ENCODE measurements at regions not wholly inside any gene's neighbourhood (a gene's known extent, or its start where the extent isn't known, plus 50 kb on each side); places are given as distances from the start of the nearest gene placed in this dataset.
"Not testable (repeated sequence)": the region's sequence is repeated elsewhere in the genome, so short reads cannot be mapped to it uniquely, and the experiment has no call there.

GRCh38 chr15:96180087-96180748 is 150.3 kb upstream of the NR2F2 start:
- no peak for DNase-seq

- DNase-seq: no peak
These were observed 149.3 kb upstream of the NR2F2 start for GRCh38 chr15:96181217-96181616.

- no peak for DNase-seq
These were observed 148.6 kb upstream of the NR2F2 start for GRCh38 chr15:96181873-96182301.

GRCh38 chr15:96182736-96183513 is 147.6 kb upstream of the NR2F2 start:
- no peak for DNase-seq

GRCh38 chr15:96183514-96183850 is 147.0 kb upstream of the NR2F2 start:
- DNase-seq: no peak

- DNase-seq: no peak
These were observed 146.6 kb upstream of the NR2F2 start for GRCh38 chr15:96183867-96184266.

- no peak for DNase-seq
These were observed 146.2 kb upstream of the NR2F2 start for GRCh38 chr15:96184297-96184696.

GRCh38 chr15:96186105-96186504 is 144.4 kb upstream of the NR2F2 start:
- DNase-seq: no peak

- DNase-seq: no peak
These were observed 142.9 kb upstream of the NR2F2 start for GRCh38 chr15:96187341-96188305.

- no peak for DNase-seq
These were observed 132.8 kb upstream of the NR2F2 start for GRCh38 chr15:96197721-96198120.

- peak; percentile 40 for DNase-seq
These were observed 131.4 kb upstream of the NR2F2 start for GRCh38 chr15:96199111-96199510.

- DNase-seq: no peak
These were observed 130.0 kb upstream of the NR2F2 start for GRCh38 chr15:96200357-96200967.

- DNase-seq: no peak
These were observed 128.8 kb upstream of the NR2F2 start for GRCh38 chr15:96201696-96202095.

GRCh38 chr15:96205588-96205987 is 124.9 kb upstream of the NR2F2 start:
- not testable (repeated sequence) for DNase-seq

GRCh38 chr15:96207377-96208006 is 123.0 kb upstream of the NR2F2 start:
- DNase-seq: no peak

GRCh38 chr15:96209285-96209735 is 121.2 kb upstream of the NR2F2 start:
- DNase-seq: no peak

GRCh38 chr15:96213045-96213444 is 117.5 kb upstream of the NR2F2 start:
- DNase-seq: peak; percentile 21

- DNase-seq: no peak
These were observed 116.6 kb upstream of the NR2F2 start for GRCh38 chr15:96213896-96214295.

GRCh38 chr15:96216481-96216880 is 114.0 kb upstream of the NR2F2 start:
- not testable (repeated sequence) for DNase-seq

GRCh38 chr15:96217983-96218382 is 112.5 kb upstream of the NR2F2 start:
- no peak for DNase-seq

GRCh38 chr15:96218623-96219455 is 111.7 kb upstream of the NR2F2 start:
- DNase-seq: no peak

Measured in OCI-M1 (cell line).